ENCODE measurements at regions not wholly inside any gene's neighbourhood (a gene's known extent, or its start where the extent isn't known, plus 50 kb on each side); places are given as distances from the start of the nearest gene placed in this dataset.

DNA sequence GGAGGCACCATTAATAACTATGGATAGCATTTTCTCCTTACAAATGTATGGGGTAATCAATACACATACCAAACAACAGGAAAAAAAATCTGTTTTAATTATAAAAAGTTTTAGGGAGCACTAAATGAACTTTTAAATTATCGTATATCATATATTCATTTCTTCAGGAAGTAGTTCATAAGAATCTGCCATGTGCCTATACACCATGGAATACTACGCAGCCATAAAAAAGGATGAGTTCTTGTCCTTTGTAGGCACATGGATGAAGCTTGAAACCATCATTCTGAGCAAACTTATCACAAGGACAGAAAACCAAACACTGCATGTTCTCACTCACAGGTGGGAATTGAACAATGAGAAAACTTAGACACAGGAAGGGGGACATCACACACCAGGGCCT is 162.1 kb upstream of the RASA1 start:
- TF ChIP-seq, protein P1, sequence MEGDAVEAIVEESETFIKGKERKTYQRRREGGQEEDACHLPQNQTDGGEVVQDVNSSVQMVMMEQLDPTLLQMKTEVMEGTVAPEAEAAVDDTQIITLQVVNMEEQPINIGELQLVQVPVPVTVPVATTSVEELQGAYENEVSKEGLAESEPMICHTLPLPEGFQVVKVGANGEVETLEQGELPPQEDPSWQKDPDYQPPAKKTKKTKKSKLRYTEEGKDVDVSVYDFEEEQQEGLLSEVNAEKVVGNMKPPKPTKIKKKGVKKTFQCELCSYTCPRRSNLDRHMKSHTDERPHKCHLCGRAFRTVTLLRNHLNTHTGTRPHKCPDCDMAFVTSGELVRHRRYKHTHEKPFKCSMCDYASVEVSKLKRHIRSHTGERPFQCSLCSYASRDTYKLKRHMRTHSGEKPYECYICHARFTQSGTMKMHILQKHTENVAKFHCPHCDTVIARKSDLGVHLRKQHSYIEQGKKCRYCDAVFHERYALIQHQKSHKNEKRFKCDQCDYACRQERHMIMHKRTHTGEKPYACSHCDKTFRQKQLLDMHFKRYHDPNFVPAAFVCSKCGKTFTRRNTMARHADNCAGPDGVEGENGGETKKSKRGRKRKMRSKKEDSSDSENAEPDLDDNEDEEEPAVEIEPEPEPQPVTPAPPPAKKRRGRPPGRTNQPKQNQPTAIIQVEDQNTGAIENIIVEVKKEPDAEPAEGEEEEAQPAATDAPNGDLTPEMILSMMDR (conservative IDR thresholded peaks at IDR 0.05 in 1 of 2, IDR thresholded peaks at IDR 0.05 in 1 of 2; ENCODE audit: low read depth in 1 of 2, low read length in 2 of 2) = no peak
- no peak for TF ChIP-seq EZH2 (IDR thresholded peaks at IDR 0.05; ENCODE audit: low read length, missing control alignments)
